Retinal pigment epithelial cell (primary cell): ENCODE measurements at regions not wholly inside any gene's neighbourhood (a gene's known extent, or its start where the extent isn't known, plus 50 kb on each side); places are given as distances from the start of the nearest gene placed in this dataset.

Source experiments
- DNase-seq: peaks from one replicate; pipeline ENCODE4 v3.0.0-alpha.2; 2010; ENCODE audit warnings: low read depth
- H3K4me3 ChIP-seq: 2 replicates; pipeline ENCODE4 v1.5.1; 2011; ENCODE audit warnings: mild to moderate bottlenecking, low read length, control low read depth, moderate library complexity
- TF ChIP-seq, protein P1 (sequence below): conservative IDR thresholded peaks from 2 replicates; pipeline ENCODE4 v1.5.1; 2011; ENCODE audit warnings: low read depth, low read length, control low read depth, inconsistent platforms

DNA sequence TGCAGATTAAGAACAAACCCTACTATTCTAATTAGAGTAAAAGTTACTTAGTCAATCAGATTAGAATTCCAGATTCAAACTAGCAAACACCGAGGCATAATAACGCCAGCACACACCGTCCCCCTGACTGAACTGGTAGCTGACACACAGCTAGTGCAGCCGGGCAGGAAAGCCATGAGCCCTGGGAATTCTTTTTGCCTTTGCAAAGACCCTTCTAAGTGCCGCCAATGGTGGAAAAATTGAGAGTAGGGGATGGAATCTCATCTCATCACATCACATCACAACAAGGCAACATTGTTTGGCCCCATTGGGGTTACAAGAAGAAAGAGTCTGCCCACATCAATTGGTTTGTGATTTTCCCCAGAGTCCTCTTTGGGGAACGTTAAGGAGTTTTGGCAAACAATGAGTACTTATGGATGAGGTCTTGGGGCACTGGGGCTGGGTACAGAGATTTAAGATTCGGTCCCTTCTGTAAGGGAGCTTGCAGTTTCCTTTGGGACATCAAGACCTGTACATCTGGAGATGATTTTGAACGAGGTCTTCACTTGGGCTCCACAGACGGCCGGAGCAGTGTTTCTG lies 120.4 kb upstream of the MEF2A start:
- H3K4me3 ChIP-seq, result no peak overlapping the region
- DNase-seq, result no peak
- TF ChIP-seq, protein P1, sequence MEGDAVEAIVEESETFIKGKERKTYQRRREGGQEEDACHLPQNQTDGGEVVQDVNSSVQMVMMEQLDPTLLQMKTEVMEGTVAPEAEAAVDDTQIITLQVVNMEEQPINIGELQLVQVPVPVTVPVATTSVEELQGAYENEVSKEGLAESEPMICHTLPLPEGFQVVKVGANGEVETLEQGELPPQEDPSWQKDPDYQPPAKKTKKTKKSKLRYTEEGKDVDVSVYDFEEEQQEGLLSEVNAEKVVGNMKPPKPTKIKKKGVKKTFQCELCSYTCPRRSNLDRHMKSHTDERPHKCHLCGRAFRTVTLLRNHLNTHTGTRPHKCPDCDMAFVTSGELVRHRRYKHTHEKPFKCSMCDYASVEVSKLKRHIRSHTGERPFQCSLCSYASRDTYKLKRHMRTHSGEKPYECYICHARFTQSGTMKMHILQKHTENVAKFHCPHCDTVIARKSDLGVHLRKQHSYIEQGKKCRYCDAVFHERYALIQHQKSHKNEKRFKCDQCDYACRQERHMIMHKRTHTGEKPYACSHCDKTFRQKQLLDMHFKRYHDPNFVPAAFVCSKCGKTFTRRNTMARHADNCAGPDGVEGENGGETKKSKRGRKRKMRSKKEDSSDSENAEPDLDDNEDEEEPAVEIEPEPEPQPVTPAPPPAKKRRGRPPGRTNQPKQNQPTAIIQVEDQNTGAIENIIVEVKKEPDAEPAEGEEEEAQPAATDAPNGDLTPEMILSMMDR, result no peak

DNA sequence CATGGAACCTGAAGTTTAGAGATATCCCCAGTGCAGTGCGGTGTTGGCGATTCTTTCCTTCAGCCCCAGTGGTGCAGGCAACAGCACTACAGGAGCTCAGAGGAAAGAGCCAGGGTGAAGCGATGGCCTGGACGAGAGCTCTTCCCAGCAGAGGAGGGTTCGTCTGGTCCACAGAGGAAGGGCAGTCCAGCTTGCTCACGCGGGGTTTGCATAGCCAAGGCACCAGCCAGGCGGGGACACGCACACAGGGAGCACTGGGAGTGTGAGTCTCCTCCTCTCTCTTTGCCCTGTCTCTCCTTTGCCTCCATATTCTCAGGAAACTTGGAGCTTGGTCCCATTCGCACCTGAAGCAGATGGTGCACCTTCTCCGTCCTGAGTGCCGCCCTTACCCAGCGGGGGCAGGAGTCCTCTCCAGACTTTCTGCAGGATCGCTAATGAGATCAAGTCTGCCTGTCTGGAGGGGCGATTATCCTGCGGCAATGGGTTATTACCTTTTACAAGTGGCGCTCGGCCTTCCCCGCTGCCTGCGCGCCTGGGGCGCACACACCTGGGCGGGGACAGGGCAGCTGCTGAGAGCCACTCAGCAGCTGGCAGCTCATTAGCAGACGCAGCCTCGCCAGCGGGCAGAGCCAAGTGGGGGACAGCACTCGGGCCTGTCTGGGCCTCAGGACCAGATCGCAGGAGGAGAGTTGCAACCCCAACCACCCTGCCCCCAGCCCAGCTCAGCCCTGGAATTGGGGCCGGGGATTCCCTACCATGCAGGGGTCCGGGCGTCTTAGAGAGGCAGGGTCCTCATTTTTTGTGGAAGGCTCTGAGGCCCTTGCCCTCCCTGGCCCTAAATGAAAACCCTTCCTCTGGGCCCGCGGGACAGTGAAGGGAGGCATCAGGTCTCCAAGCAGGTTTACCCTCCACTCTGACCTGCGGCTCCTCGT lies 119.0 kb upstream of the MEF2A start:
- DNase-seq, result no peak
- TF ChIP-seq, protein P1, result no peak
- H3K4me3 ChIP-seq, result no peak overlapping the region

DNA sequence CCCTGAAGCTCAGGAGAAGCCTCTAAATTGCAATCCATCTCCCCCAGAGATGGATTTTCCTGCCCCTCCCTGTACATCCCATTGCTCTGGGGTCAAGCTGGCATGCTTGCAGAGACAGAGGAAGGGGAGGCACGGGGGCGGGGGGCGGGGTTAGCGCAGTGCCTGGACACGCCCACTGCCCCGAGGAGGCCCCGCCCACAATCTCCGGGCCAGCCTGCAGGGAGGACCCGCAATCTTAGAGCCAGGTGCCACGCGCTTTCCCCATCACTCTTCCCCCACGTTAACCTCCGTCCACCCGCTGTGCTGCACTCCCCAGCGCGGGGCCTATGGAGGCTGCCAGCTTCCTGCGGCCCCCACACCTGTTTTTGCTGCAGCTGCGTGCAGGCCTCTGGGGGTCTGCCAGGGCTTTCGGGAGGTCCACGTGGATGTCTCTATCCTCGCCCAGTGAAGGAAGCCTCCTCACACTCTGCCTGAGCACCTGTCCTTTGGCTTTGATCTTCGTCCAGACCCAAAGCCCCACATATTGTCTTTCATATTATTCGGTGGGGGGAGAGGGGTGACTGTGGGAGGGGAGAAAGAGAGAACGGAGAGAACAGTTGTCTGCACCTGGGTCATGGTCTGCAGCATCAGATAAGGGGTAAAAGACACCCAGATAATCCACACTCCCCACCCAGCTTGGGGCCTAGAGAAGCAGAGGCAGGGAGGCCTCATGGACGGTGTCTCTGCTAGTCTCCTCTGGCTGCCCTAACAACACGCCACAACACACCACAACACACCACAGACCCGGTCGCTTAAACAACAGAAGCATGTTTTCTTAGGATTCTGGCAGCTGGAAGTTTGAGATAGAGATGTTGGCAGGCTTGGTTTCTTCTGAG lies 118.0 kb upstream of the MEF2A start:
- DNase-seq, result no peak
- no peak overlapping the region for H3K4me3 ChIP-seq
- TF ChIP-seq, protein P1, result no peak

DNA sequence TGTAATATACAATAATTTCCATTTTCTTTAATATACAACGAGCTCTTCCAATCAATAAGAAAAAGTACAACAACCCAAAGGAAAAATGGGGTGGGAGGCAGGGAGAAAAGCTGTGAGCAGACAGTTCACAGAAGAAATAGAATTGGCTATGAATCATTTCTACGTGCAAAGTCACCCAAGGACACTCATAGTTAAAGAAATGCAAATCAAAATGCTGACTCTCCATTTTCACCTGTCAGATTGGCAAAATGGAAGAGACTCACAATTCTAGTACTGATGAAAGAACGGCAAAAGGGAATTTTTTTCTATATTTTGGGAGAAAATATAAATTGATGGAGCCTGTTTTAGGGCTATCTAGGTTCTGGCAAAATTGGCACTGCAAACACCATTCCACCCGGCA lies 116.3 kb upstream of the MEF2A start:
- TF ChIP-seq, protein P1, result no peak

GRCh38 chr15:99450896-99451358 lies 114.9 kb upstream of the MEF2A start:
- DNase-seq, result no peak
- TF ChIP-seq, protein P1, result no peak

More for the DNA sequence above, 116.3 kb upstream of the MEF2A start:
- H3K4me3 ChIP-seq, result no peak overlapping the region
- DNase-seq, result no peak

DNA sequence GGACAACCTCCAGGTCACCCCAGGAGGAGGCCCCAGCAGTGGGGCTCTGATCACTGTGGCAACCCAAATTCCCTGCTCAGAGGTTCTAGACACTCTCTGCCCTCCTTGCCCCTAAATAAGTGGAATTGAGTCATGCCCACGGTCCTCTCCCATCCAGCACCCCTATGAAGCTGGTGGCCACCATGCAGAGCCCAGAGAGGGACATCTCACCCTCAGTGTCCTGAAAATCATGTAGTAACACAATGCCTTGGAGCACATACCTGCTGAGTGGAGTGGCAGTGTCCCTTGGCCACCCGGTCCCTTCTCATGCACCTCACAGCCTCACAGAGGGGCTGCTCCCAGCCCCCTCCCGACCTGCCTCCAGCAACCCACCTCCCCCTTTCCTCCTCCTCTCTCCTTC lies 114.3 kb upstream of the MEF2A start:
- no peak for DNase-seq
- TF ChIP-seq, protein P1, result no peak
- no peak overlapping the region for H3K4me3 ChIP-seq

More at GRCh38 chr15:99450896-99451358, 114.9 kb upstream of the MEF2A start:
- H3K4me3 ChIP-seq, result no peak overlapping the region
